HG03175 (cell line): ENCODE measurements at regions not wholly inside any gene's neighbourhood (a gene's known extent, or its start where the extent isn't known, plus 50 kb on each side); places are given as distances from the start of the nearest gene placed in this dataset.
A peak's percentile ranks its signal among the peaks of the same experiment; 100 is the strongest.

ENCODE experiments used
- ATAC-seq: cut with Tn5 transposase; IDR thresholded peaks from one replicate; pipeline ENCODE4 v1.9.1; 2021; ENCODE audit warnings: mild to moderate bottlenecking, moderate library complexity; ENCODE audit not compliant: unreplicated experiment

DNA sequence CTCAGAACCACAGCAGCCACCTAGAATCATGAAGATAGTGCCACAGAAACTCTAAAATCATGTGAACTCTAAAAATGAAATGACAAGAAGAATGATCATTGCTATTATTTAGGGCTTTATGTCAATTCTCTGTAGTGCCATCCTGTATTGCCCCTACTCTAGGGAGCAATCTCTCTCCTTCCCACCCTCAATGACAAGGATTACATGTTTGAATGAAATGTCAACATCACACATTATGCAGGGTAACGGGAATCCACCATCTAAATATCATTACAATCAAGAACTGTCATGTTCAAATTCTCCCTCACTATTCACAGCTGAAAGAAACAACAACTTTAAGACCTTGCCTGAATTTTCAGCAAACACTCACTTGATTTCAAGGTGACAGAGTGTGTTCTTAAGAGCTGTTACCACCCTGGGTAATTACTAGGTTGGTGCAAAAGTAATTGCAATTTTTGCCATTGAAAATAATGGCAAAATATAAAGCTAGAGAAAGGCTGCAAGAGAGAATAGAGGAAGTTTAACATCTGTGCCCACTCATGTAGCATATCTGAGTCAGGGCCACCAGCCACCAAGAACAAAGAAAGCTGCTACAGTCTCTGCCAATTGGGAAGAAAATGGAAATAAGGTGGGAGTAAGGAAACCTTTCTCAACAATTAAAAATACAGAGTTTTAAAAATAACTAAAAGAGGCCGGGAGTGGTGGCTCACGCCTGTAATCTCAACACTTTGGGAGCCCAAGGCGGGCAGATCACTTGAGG, 112.8 kb upstream of the PSMD7 start:
- ATAC-seq: no peak

DNA sequence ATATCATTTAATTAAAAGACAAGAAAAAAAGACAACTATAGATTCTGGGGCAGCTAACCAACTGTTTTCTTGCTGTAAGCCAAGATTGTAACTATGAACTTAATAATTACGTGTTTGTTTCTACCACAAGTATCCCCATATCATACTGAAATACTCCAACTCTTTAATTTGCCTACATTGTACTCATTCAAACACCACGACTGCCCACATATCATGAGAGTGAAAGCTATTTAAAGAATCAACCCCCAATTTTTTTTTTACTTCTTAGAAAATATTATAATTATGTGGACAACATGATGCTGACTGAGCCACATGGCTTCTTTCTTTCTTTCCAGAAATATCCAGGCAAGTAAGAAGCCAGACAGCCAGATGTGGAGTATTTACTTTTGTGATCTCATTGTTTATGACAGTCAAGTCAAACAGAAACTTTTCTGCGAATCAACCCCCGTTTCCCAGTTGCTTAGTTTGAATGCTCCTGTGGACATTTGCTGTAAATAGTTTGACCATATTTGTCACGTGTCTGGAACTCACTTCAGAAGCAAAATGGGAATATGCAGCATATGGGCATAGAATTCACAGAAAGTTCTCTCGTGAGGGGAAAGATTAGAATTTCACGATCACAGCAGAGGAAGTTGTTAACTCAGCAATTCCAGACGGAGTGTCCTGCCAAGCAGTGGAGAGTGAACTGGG, 126.8 kb upstream of the PSMD7 start:
- ATAC-seq: no peak

GRCh38 chr16:74169066-74169465, 127.5 kb upstream of the PSMD7 start:
- ATAC-seq: no peak

GRCh38 chr16:74168445-74168844, 128.2 kb upstream of the PSMD7 start:
- no peak for ATAC-seq

- no peak for ATAC-seq
Measured at GRCh38 chr16:74166456-74166855, 130.2 kb upstream of the PSMD7 start.

DNA sequence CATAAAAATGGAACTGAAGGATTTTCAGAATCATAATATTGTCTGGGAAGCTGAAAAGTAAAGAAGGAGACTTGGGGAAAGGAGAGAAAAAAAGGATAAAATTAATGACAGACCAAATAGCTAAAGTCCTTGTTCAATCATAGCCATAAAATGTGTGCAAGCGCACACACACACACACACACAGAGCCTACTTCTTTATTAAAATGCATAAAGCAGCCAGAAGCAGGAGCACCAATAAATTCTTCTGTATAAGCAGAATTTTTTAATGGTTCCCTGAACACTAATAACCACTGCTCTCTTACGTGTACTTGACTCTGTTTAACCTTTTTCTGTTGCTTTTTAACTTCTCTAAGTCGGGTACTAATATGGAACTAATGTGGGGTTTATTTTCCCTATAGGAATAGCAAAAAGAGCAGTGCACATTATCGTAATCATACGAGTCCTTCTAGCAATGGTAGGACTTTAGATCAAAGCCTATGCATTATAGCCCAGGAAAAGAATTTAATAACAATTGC, 131.0 kb upstream of the PSMD7 start:
- no peak for ATAC-seq

DNA sequence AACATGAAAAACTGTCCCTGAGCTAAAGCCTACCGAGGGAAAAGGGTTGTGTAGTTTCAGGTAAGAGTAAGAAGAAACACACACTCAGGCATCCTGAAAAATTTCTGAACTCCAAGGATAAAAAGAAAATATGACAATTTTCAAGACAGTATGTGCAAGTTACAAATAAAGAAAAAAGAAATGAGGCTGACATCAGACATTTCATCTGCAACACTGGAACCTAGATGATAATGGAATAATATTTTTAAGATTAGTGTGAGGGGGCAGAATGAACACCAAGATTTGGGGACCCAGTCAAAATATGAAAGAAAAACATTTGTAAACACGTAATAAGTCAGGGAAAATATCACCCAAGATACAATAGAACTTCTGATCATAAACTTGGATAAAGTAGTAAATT, 135.9 kb upstream of the PSMD7 start:
- ATAC-seq: no peak

- no peak for ATAC-seq
Measured at GRCh38 chr16:74153773-74154172, 142.8 kb upstream of the PSMD7 start.

GRCh38 chr16:74146643-74147042, 150.0 kb upstream of the PSMD7 start:
- ATAC-seq: no peak

DNA sequence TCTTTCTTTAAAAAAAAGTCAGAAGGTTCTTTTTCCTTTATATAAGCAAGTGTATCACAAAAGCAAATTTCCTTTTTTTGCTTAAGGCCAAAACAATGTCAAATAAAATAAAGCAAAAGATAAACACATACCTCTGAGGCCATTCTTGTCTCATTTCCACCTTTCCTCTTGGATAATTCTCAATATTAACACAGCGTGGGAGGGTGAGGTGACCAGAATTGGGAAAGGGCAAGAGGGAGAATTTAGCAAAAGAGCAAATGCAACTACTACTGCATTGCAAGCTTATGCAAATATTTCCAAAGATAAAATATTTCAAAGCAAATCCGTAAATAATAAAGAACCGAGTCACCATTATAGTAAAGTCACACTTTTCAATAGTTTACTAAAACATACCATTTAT, 153.4 kb upstream of the PSMD7 start:
- no peak for ATAC-seq

DNA sequence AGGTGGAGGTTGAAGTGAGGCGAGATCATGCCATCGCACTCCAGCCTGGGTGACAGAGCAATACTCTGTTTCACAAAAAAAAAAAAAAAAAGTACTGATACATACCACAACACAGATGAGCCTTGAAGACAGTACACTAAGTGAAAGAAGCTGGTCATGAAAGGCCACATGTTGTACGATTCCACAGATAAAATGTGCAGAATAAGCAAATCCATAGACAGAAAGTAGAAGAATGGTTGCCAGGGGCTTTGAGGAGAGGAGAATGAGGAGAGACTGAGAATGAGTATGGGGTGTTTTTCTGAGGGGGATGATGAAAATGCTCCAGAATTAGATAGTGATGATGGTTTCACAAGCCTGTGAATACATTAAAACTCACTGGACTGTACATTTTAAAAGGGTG, 155.6 kb upstream of the PSMD7 start:
- no peak for ATAC-seq

DNA sequence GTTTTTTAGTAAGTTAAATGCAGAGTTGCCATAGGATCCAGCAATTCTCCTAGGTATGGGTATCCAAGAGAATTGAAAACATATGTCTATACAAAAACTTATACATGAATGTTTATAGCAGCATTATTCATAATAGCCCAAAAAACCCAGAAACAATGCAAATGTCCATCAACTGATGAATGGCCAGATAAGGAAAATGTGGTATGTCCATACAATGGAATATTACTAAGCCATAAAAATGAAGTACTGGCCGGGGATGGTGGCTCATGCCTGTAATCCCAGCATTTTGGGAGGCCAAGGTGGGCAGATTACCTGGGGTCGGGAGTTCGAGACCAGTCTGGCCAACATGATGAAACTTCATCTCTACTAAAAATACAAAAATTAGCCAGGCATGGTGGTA, 156.1 kb upstream of the PSMD7 start:
- no peak for ATAC-seq

DNA sequence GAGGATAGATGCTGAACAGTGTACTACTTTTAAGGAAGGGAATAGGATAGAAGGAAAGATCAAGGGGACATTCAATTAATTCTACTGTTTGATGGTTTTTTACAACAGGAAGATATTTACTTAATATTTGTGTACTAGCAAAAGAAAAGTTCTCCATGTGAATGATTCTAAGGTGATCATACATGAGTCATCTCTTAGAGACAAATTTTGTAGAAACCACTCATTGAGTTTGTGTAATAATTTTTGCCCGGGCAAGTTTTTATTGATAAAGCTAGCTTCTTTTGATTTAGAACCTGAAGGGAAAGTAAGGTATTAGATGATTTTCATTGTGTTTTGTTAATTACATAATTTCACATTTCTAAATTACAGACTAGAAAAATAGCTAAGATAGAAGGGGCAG, 172.8 kb upstream of the PSMD7 start:
- no peak for ATAC-seq

- no peak for ATAC-seq
Measured at GRCh38 chr16:74123195-74123594, 173.4 kb upstream of the PSMD7 start.

- no peak for ATAC-seq
Measured at GRCh38 chr16:74117798-74118197, 178.8 kb upstream of the PSMD7 start.

GRCh38 chr16:74113545-74113944, 183.1 kb upstream of the PSMD7 start:
- no peak for ATAC-seq

GRCh38 chr16:74111456-74111982, 185.1 kb upstream of the PSMD7 start:
- no peak for ATAC-seq

DNA sequence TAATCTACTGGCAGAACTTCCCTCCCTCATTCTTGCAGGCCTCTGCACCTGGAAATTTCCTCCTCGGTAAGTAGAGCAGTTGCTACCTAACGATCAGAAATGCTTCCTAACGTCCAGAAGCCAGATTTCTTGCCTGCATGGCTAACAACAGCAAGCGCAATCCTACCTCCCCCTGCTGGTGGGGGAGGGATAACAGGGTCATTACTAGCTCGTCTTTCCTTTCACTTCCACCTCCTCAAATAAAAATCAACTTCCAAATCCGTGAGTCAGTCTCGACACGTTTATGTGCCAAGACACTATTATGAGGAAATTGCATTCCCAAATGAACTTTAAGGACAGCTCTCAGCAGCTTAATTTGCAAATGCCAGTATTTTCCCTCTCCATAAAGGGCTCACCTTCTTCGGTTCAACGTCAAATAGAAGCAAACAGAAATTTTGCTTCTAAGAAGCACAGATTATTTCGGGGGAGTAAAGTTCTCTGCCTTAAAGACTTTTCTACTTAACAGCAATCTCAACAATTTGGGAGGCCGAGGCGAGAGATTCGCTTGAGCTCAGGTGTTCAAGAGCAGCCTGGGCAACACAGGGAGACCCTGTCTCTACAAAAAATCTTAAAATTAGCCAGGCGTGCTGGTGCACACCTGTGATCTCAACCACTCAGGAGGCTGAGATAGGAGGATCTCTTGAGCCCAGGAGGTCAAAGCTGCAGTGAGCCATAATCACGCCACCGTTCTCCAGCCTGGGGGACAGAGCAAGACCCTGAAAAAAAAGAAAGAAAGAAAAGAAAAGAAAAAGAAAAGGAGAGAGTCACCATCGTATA, 188.6 kb upstream of the PSMD7 start:
- ATAC-seq: peak; percentile 80

DNA sequence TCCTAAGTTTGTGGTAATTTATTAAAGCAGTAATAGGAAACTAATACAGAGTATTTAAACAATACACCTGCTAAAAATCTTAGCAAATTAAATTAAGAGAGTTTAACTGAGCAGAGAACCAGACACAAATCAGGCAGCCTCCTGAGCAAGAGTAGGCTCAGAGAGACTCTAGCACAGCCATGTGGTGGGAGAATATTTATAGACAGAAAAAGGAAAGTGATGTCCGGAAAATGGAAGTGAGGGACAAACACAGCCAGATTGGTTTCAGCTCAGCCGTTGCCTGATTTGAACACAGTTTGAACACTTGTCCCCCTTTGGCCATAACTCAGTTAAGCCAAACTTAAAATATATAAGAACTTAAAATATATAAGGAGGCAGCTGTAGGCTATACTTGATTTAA, 192.6 kb upstream of the PSMD7 start:
- ATAC-seq: no peak

GRCh38 chr16:74101379-74102137, 195.1 kb upstream of the PSMD7 start:
- no peak for ATAC-seq
